DND-41 (cell line): ENCODE measurements at regions not wholly inside any gene's neighbourhood (a gene's known extent, or its start where the extent isn't known, plus 50 kb on each side); places are given as distances from the start of the nearest gene placed in this dataset.

ENCODE experiments used
- EZH2 ChIP-seq: IDR thresholded peaks from 3 replicates; pipeline ENCODE4 v1.6.1; 2012; ENCODE audit warnings: borderline replicate concordance, low read depth, mild to moderate bottlenecking, moderate library complexity, low read length, inconsistent platforms; ENCODE audit not compliant: severe bottlenecking
- TF ChIP-seq, protein P1 (sequence below): IDR thresholded peaks from 2 replicates; pipeline ENCODE4 v1.5.1; 2012; ENCODE audit warnings: borderline replicate concordance, low read length, moderate library complexity, mild to moderate bottlenecking; ENCODE audit not compliant: poor library complexity, severe bottlenecking; ENCODE audit errors: extremely low read depth

DNA sequence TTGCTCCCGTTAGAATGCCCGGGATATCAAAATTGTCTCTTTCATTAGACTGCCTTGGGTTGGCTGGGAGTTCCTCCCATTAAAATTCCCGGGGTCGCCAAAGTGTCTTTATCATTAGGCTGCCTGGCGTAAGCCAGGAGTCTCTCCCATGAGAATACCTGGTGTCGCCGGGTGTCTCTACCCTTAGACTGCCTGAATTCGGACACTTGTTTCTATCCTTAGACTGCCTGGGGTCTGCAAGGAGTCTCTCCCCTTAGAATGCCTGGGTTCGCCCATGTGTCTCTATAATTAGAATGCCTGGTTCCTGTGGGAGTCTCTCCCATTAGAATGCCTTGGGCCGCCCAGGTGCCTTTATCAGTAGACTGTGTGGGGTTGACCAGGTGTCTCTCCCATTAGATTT, 1538.2 kb downstream of the UQCRFS1 start:
- TF ChIP-seq, protein P1, sequence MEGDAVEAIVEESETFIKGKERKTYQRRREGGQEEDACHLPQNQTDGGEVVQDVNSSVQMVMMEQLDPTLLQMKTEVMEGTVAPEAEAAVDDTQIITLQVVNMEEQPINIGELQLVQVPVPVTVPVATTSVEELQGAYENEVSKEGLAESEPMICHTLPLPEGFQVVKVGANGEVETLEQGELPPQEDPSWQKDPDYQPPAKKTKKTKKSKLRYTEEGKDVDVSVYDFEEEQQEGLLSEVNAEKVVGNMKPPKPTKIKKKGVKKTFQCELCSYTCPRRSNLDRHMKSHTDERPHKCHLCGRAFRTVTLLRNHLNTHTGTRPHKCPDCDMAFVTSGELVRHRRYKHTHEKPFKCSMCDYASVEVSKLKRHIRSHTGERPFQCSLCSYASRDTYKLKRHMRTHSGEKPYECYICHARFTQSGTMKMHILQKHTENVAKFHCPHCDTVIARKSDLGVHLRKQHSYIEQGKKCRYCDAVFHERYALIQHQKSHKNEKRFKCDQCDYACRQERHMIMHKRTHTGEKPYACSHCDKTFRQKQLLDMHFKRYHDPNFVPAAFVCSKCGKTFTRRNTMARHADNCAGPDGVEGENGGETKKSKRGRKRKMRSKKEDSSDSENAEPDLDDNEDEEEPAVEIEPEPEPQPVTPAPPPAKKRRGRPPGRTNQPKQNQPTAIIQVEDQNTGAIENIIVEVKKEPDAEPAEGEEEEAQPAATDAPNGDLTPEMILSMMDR: no peak
- TF ChIP-seq EZH2: no peak
